GM19324 (cell line): ENCODE measurements at regions not wholly inside any gene's neighbourhood (a gene's known extent, or its start where the extent isn't known, plus 50 kb on each side); places are given as distances from the start of the nearest gene placed in this dataset.

Experiments
- ATAC-seq: cut with Tn5 transposase; IDR thresholded peaks from one replicate; pipeline ENCODE4 v1.9.1; 2021; ENCODE audit warnings: mild to moderate bottlenecking, moderate library complexity; ENCODE audit not compliant: unreplicated experiment, low FRiP score

- ATAC-seq, result no peak
These were observed 63.3 kb upstream of the ITPRID2 start for GRCh38 chr2:181828122-181828705.

GRCh38 chr2:181829230-181829629 lies 62.3 kb upstream of the ITPRID2 start:
- ATAC-seq, result no peak

- ATAC-seq, result no peak
These were observed 59.5 kb upstream of the ITPRID2 start for GRCh38 chr2:181832015-181832414.

- ATAC-seq, result peak; percentile 48
These were observed 54.9 kb upstream of the ITPRID2 start for GRCh38 chr2:181836583-181836982.

- no peak for ATAC-seq
These were observed 54.0 kb upstream of the ITPRID2 start for GRCh38 chr2:181837563-181837962.

- no peak for ATAC-seq
These were observed 51.7 kb upstream of the ITPRID2 start for GRCh38 chr2:181839811-181840210.

- no peak for ATAC-seq
These were observed 50.5 kb upstream of the ITPRID2 start for GRCh38 chr2:181841079-181841478.
